ENCODE measurements at regions not wholly inside any gene's neighbourhood (a gene's known extent, or its start where the extent isn't known, plus 50 kb on each side); places are given as distances from the start of the nearest gene placed in this dataset.
A peak's percentile ranks its signal among the peaks of the same experiment; 100 is the strongest.
"Not testable (repeated sequence)": the region's sequence is repeated elsewhere in the genome, so short reads cannot be mapped to it uniquely, and the experiment has no call there.

DNA sequence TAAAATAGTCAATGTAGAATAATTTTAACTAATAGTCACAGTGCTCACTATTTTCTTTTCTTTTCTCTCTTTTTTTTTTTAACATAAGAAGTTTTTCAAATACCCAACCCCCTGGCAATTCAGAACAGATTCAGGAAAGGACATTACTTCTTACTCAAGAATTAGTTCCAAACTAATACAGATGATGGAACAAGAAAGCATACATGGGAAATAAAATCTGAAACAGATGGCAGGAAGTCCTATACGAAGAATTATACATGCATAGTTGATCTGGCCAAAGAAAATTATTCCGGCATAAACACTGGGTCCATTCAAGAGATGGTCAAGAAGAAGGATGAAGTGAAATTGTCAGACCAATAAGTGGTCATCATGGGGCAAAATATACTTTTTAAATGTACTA, 614.4 kb upstream of the INTU start:
- H3K4me3 ChIP-seq (ENCODE audit: low read depth, low read length): no peak overlapping the region
- no peak for DNase-seq (ENCODE audit: low read depth)
- TF ChIP-seq, protein P1, sequence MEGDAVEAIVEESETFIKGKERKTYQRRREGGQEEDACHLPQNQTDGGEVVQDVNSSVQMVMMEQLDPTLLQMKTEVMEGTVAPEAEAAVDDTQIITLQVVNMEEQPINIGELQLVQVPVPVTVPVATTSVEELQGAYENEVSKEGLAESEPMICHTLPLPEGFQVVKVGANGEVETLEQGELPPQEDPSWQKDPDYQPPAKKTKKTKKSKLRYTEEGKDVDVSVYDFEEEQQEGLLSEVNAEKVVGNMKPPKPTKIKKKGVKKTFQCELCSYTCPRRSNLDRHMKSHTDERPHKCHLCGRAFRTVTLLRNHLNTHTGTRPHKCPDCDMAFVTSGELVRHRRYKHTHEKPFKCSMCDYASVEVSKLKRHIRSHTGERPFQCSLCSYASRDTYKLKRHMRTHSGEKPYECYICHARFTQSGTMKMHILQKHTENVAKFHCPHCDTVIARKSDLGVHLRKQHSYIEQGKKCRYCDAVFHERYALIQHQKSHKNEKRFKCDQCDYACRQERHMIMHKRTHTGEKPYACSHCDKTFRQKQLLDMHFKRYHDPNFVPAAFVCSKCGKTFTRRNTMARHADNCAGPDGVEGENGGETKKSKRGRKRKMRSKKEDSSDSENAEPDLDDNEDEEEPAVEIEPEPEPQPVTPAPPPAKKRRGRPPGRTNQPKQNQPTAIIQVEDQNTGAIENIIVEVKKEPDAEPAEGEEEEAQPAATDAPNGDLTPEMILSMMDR (IDR thresholded peaks at IDR 0.05; ENCODE audit: insufficient read depth, low read depth, low read length): no peak

DNA sequence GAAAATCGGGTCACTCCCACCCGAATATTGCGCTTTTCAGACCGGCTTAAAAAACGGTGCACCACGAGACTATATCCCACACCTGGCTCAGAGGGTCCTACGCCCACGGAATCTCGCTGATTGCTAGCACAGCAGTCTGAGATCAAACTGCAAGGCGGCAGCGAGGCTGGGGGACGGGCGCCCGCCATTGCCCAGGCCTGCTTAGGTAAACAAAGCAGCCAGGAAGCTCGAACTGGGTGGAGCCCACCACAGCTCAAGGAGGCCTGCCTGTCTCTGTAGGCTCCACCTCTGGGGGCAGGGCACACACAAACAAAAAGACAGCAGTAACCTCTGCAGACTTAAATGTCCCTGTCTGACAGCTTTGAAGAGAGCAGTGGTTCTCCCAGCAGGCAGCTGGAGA, 611.9 kb upstream of the INTU start:
- H3K4me3 ChIP-seq (ENCODE audit: low read depth, low read length); DNase-seq (ENCODE audit: low read depth): not testable (repeated sequence)

DNA sequence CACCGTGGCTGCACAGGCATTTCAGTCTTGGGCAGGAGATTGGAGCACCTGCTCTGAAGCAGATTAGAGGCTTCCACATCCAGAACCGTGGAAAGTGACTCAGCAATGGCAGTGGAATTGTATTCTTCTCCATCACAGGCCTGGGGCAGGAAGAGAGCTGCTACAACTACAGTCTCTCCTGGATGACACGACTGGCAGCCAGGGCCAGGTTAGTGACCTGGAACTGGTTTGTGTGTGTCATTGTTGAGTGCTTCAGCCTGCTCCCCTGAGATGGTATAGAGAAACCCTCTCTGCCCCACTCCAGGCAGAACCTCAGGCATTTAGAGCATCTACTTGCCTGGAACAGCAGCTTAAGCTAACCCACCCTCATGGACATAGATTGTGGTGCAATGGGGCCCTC, 596.5 kb upstream of the INTU start:
- no peak for DNase-seq (ENCODE audit: low read depth)
- no peak overlapping the region for H3K4me3 ChIP-seq (ENCODE audit: low read depth, low read length)
- TF ChIP-seq, protein P1 (IDR thresholded peaks at IDR 0.05; ENCODE audit: insufficient read depth, low read depth, low read length): no peak

DNA sequence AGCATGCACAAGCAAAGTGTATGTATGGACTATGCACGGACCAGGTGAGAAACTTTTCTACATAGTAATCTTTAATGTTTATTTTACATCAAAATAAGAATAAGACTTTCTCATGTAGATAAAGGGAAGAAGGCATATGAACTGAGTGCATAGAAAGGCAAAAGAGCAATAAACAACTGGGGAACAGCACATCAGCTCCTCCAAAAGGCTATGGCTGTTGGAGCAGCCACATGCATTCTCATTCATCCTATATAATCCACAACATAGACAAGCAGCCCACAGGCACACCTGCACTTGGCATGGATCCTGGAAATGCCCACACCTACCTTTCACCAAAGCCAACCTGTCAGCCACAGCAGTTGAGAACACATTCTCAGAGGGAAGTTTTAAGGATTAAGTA, 586.9 kb upstream of the INTU start:
- TF ChIP-seq, protein P1 (IDR thresholded peaks at IDR 0.05; ENCODE audit: insufficient read depth, low read depth, low read length): no peak
- no peak for DNase-seq (ENCODE audit: low read depth)
- no peak overlapping the region for H3K4me3 ChIP-seq (ENCODE audit: low read depth, low read length)

DNA sequence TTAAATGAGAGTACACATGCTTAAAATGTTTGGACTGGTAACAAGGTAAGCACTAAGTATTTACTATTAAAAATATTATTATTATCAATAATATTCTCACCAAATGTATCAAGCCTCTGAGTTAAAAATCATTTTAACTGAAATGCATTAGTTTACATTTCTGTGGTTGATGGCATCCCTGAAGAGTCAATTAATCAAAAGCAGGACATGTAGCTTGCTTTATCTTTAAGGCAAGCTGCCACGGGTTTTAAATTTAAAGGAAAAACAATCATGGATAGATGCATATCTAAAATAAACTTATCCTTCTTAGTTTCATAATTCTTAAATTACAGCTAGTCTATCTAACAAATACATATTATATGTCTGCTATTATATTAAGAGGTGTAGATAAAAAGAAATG, 584.8 kb upstream of the INTU start:
- no peak overlapping the region for H3K4me3 ChIP-seq (ENCODE audit: low read depth, low read length)
- TF ChIP-seq, protein P1 (IDR thresholded peaks at IDR 0.05; ENCODE audit: insufficient read depth, low read depth, low read length): no peak
- peak; percentile 12 for DNase-seq (ENCODE audit: low read depth)

DNA sequence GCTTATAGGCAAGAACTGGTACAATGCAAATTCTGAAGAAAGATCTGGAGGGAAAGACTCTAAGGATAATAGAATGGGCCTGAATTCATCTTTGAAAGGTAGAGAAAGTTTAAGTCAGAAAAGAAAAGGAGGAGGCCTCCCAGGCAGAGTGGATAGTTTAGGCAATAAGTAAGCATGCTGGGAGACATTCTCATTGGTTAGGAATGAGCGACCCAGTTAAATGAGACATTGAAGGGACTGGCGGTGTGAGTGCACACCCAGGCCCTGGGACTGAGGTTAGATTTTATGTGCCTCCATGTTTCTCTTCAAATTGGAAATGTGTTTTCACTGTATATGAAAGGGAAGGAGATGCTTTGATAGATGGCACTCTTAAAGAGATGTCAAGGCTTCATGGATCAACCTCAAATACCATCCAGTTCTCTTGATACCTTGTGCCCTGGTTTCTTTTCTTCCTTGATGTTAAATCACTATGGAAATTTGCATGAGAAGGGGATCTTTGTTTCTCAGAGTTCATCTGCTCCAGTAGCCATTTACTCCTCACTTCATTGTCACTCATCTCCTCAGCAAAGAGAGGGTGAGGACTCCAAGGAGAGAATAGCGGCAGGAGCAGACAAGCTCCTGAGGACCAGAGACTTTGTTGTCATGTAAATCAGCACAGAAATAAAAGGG, 584.2 kb upstream of the INTU start:
- DNase-seq (ENCODE audit: low read depth): peak; percentile 6
- TF ChIP-seq, protein P1 (IDR thresholded peaks at IDR 0.05; ENCODE audit: insufficient read depth, low read depth, low read length): no peak

DNA sequence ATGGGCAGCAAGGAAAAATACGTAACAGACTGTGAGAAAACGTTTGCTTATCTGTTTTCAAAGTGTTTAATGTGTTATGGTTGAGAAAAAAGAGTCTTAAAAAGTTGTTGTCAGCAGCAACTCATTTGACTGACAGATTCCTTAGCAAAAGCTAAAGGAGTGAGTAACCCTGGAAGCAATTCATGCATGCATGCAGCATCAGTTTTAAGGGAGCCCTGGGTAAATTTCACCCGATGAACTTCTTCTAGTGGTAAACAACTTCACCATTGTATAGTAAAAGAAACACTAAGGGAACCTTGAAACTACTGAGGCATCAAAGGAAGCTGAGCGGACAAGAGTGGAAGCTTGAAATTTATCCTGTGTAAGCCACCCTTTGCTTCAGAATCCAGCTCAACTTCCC, 583.2 kb upstream of the INTU start:
- DNase-seq (ENCODE audit: low read depth): no peak
- no peak overlapping the region for H3K4me3 ChIP-seq (ENCODE audit: low read depth, low read length)
- TF ChIP-seq, protein P1 (IDR thresholded peaks at IDR 0.05; ENCODE audit: insufficient read depth, low read depth, low read length): no peak

More for the DNA sequence above, 584.2 kb upstream of the INTU start:
- H3K4me3 ChIP-seq (ENCODE audit: low read depth, low read length): no peak overlapping the region

All from fibroblast of villous mesenchyme (primary cell).